SJSA1 (cell line): ENCODE measurements at regions not wholly inside any gene's neighbourhood (a gene's known extent, or its start where the extent isn't known, plus 50 kb on each side); places are given as distances from the start of the nearest gene placed in this dataset.

ENCODE experiments used
- DNase-seq, 2 experiments: peaks; one replicate each; pipeline ENCODE4 v3.0.0-alpha.2; 2015 to 2020; ENCODE audit warnings: low spot score in 2 of 2, low read depth in 1 of 2
- H3K27ac ChIP-seq: fragments of 250-450 bp; sonication (Bioruptor Pico); 2 replicates; pipeline ENCODE4 v1.5.1; 2020; ENCODE audit warnings: mild to moderate bottlenecking, moderate library complexity
- H3K27me3 ChIP-seq: fragments of 250-450 bp; sonication (Bioruptor Pico); replicated peaks from 2 replicates; pipeline ENCODE4 v1.5.1; 2020; ENCODE audit warnings: mild to moderate bottlenecking, moderate library complexity
- H3K36me3 ChIP-seq: fragments of 250-450 bp; sonication (Bioruptor Pico); 2 replicates; pipeline ENCODE4 v1.5.1; 2020; ENCODE audit warnings: mild to moderate bottlenecking
- H3K4me1 ChIP-seq: fragments of 250-450 bp; sonication (Bioruptor Pico); replicated peaks from 2 replicates; pipeline ENCODE4 v1.6.1; 2021; ENCODE audit warnings: mild to moderate bottlenecking
- H3K4me3 ChIP-seq: fragments of 250-450 bp; sonication (Bioruptor Pico); 2 replicates; pipeline ENCODE4 v1.5.1; 2020; ENCODE audit warnings: mild to moderate bottlenecking
- H3K9me3 ChIP-seq: fragments of 250-450 bp; sonication (Bioruptor Pico); replicated peaks from 2 replicates; pipeline ENCODE4 v1.5.1; 2020; ENCODE audit warnings: mild to moderate bottlenecking

- no peak overlapping the region for H3K4me3 ChIP-seq
- no peaks in the 10 kb centered on the region for H3K27me3 ChIP-seq
- no peak for DNase-seq
- H3K9me3 ChIP-seq = no peaks in the 10 kb centered on the region
- no peaks in the 10 kb centered on the region for H3K4me1 ChIP-seq
- no peak overlapping the region for H3K27ac ChIP-seq
- no peaks in the 10 kb centered on the region for H3K36me3 ChIP-seq
These were observed 509.6 kb upstream of the USP15 start for GRCh38 chr12:61750604-61751003.

DNA sequence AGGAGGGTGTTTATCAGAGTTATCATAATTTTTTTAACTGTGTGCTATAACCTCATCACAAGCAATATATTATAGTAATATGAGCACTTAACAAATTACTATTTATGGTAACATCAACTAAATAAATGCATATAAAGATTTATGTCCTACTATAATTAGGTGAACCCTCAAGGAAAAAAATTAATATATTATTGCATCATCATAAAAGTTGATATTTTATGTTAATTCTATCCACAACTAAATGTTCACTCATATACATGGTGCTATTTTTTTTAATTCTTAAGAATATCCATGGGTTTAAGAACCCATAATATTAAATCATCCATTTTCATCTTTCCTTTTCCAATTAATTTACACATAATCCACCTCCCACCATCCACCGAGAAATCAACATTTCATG lies 506.0 kb upstream of the USP15 start:
- Histone ChIP-seq H3K9me3 (no peaks in the 10 kb centered on the region), H3K27me3 (no peaks in the 10 kb centered on the region), H3K36me3 (no peaks in the 10 kb centered on the region), H3K4me1 (no peaks in the 10 kb centered on the region), H3K4me3 (no peak overlapping the region), H3K27ac (no peak overlapping the region)
- DNase-seq = no peak

DNA sequence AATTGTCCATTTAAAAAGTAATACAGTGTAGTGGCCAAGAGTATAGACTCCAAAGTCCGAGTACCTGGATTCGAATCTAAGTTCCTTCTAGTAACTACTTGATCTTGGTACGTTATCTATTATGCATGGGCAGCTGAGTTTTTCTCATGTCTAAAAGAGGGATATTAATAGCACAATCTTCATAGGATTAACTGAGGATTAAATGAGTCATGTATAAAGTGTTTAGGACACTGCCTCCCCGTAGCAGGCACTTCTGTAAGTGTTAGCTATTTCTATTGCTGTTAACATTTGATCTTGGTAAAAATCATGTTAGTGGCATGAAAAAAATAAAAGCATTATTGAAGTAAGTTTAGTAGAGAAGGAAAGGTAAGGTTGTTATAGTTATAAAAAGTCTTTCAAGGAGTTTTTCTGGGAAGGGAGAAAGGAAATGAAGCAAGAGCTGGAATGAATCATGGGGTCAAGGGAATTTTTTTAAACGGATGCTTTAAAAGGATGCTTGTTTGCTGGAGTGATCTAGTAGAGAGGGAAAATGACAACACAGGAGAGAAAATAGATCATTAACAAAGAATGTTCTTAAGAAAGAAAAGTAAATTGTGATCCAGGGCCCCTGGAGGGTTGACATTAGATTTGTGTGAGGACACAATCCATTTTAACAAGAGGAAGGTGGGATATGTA lies 502.2 kb upstream of the USP15 start:
- H3K27me3 ChIP-seq = no peaks in the 10 kb centered on the region
- no peak overlapping the region for H3K27ac ChIP-seq
- H3K4me3 ChIP-seq = no peak overlapping the region
- DNase-seq = no peak
- H3K4me1 ChIP-seq = no peaks in the 10 kb centered on the region
- no peaks in the 10 kb centered on the region for H3K36me3 ChIP-seq
- no peaks in the 10 kb centered on the region for H3K9me3 ChIP-seq

DNA sequence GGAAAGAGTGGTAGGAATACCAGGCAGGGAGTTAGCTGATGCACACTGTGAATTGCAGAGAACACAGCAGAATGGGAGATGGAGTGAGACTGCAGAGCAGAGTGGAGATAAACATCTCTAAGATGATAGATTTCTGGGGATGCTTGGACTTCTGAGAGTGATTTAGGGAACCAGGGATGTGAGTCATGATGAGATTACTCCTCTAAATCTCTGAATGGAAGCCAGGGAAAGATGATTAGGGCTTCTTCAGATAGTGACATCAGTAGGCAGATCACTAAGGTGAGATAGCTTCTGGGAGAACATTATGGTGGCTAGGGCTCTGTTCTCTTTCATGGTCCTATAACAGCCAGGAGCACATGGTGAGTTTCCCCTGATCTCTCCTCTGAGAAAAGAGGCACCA lies 501.5 kb upstream of the USP15 start:
- Histone ChIP-seq H3K4me1 (no peaks in the 10 kb centered on the region), H3K27me3 (no peaks in the 10 kb centered on the region), H3K4me3 (no peak overlapping the region), H3K36me3 (no peaks in the 10 kb centered on the region), H3K9me3 (no peaks in the 10 kb centered on the region), H3K27ac (no peak overlapping the region)
- no peak for DNase-seq

DNA sequence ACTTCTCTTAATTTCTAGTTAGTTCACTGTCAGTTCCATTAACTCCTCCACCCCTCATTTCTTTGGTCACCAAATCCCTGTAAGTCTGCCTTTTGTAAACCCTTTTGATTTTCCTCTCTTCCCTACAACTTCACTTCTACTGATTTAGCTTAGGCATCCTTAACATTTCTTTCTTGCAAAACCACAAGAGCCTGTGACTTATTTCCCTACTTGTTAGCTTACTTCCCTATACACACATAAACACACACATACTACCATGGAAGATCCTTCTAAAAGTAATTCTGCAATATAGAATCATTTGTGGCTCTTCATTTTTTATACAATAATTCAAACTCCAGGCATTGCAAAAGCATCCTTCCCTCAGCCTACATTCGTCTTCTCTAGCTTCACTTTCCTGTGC lies 494.3 kb upstream of the USP15 start:
- H3K36me3 ChIP-seq = no peaks in the 10 kb centered on the region
- H3K9me3 ChIP-seq = no peaks in the 10 kb centered on the region
- DNase-seq = no peak
- H3K27ac ChIP-seq = no peak overlapping the region
- H3K4me3 ChIP-seq = no peak overlapping the region
- H3K27me3 ChIP-seq = no peaks in the 10 kb centered on the region
- H3K4me1 ChIP-seq = no peaks in the 10 kb centered on the region

GRCh38 chr12:61780435-61780834 lies 479.8 kb upstream of the USP15 start:
- Histone ChIP-seq H3K4me1 (no peaks in the 10 kb centered on the region), H3K27ac (no peak overlapping the region), H3K9me3 (no peaks in the 10 kb centered on the region), H3K27me3 (no peaks in the 10 kb centered on the region), H3K4me3 (no peak overlapping the region), H3K36me3 (no peaks in the 10 kb centered on the region)
- no peak for DNase-seq

- H3K27me3 ChIP-seq = no peaks in the 10 kb centered on the region
- H3K36me3 ChIP-seq = no peaks in the 10 kb centered on the region
- DNase-seq = no peak
- H3K27ac ChIP-seq = no peak overlapping the region
- H3K4me1 ChIP-seq = no peaks in the 10 kb centered on the region
- no peaks in the 10 kb centered on the region for H3K9me3 ChIP-seq
- no peak overlapping the region for H3K4me3 ChIP-seq
These were observed 479.1 kb upstream of the USP15 start for GRCh38 chr12:61781021-61781581.

GRCh38 chr12:61796846-61797245 lies 463.4 kb upstream of the USP15 start:
- Histone ChIP-seq H3K27ac (no peak overlapping the region), H3K4me3 (no peak overlapping the region), H3K27me3 (no peaks in the 10 kb centered on the region), H3K9me3 (no peaks in the 10 kb centered on the region), H3K36me3 (no peaks in the 10 kb centered on the region), H3K4me1 (no peaks in the 10 kb centered on the region)
- DNase-seq = no peak

DNA sequence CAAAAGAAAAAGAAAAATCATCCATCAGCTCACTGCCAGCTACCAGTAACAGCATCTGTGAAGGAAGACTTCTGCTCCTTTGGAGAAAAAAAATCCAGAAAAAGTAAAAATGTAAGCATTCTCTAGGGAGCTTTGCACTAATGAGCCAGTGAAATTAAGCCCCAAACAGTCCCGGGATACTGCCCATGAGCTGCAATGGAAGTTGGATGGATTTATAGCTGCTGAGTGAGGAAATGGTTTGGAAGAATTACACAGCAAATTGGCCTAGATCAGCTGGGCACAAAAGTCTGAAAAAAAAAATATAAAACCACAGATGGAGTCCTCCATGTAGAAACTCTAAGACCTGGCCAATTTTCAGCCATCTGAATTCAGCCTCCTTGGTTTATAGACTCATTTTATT lies 462.9 kb upstream of the USP15 start:
- Histone ChIP-seq H3K9me3 (no peaks in the 10 kb centered on the region), H3K36me3 (no peaks in the 10 kb centered on the region), H3K4me3 (no peak overlapping the region), H3K27me3 (no peaks in the 10 kb centered on the region), H3K4me1 (no peaks in the 10 kb centered on the region), H3K27ac (no peak overlapping the region)
- DNase-seq = no peak

GRCh38 chr12:61798778-61799177 lies 461.4 kb upstream of the USP15 start:
- Histone ChIP-seq H3K9me3 (no peaks in the 10 kb centered on the region), H3K36me3 (no peaks in the 10 kb centered on the region), H3K27me3 (no peaks in the 10 kb centered on the region), H3K27ac (no peak overlapping the region), H3K4me1 (no peaks in the 10 kb centered on the region), H3K4me3 (no peak overlapping the region)
- DNase-seq = no peak

DNA sequence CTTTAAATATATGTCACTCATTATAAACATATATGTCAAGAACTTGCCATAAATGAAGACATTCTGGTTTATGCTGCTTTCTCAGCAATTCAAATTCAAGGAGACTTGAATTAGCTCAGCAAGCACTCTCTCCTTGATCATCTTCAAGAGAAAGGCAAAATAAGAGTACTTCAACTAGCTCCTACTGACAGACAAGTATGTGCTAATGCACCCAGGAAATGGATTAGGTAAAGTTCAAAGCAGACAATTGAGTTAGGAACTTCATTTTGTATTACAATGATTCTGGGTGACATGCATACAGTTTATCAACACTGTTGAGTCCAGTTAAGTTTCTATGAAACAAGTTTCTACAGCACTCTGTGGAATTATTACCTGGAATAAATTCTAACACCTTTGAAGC lies 455.9 kb upstream of the USP15 start:
- Histone ChIP-seq H3K27ac (no peak overlapping the region), H3K27me3 (no peaks in the 10 kb centered on the region), H3K4me1 (no peaks in the 10 kb centered on the region), H3K36me3 (no peaks in the 10 kb centered on the region), H3K4me3 (no peak overlapping the region), H3K9me3 (no peaks in the 10 kb centered on the region; the same call in 1 of the 2 replicates)
- DNase-seq = no peak

DNA sequence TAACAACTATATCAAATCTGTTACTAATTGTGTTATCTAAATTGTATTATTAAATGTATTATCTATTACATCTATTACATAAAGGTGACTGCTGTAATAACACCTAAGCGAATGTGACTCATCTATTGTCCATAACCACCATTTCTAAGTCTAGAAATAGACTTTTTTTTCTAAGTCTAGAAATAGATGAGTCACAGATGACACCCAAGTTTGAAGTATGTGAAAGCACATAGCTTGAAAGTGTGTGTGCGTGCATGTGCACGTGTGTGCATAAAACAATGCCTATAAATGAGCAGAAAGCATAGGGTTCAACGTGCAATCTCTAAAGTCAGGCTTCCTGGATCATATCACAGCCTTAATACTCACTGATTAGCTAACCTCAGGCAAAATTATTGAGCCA lies 451.3 kb upstream of the USP15 start:
- Histone ChIP-seq H3K4me3 (no peak overlapping the region), H3K27ac (no peak overlapping the region), H3K27me3 (no peaks in the 10 kb centered on the region), H3K9me3 (no peaks in the 10 kb centered on the region; the same call in 1 of the 2 replicates), H3K4me1 (no peaks in the 10 kb centered on the region), H3K36me3 (no peaks in the 10 kb centered on the region)
- DNase-seq = no peak

DNA sequence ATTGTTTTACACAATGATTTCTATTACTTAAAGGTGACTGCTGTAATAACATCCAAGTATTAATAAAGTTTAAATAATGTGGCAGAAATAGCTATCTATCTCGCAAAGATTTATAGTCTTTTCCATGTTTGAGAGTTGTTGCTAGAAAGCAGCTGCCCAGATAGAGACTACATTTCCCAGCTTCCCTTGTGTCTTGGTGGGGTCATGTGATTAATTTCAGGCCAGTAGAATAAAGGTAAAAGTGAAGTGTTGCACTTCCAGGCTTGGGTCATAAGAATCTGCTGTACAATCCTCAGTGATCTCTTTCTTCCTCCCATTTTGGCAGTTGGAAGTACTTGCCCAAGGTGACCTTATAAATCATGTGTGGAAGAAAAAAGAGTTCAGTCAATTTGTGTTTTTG lies 449.7 kb upstream of the USP15 start:
- no peaks in the 10 kb centered on the region; the same call in 1 of the 2 replicates for H3K9me3 ChIP-seq
- no peak overlapping the region for H3K4me3 ChIP-seq
- no peak for DNase-seq
- no peak overlapping the region for H3K27ac ChIP-seq
- H3K27me3 ChIP-seq = no peaks in the 10 kb centered on the region
- H3K36me3 ChIP-seq = no peaks in the 10 kb centered on the region
- no peaks in the 10 kb centered on the region for H3K4me1 ChIP-seq

DNA sequence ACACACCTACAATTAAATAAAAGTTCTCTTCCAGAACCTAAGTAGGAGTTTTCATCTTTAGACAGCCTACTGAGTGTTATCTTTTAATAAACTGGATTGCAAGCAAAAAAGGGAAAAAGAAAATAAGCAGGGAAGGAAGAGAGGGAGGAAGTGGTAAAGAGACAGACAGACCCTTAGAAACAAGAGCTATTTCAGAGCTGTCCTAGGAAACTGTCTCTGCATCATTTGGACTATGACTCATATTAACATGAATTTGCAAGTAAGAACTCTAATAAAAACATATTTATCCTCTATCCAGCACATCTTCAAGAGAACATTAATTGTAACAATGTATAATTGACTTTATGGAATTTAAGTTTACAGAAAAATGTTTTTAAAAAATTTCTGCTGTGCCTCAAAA lies 438.8 kb upstream of the USP15 start:
- H3K27ac ChIP-seq = no peak overlapping the region
- no peaks in the 10 kb centered on the region; the same call in 1 of the 2 replicates for H3K9me3 ChIP-seq
- no peaks in the 10 kb centered on the region for H3K36me3 ChIP-seq
- DNase-seq = no peak
- no peaks in the 10 kb centered on the region for H3K4me1 ChIP-seq
- H3K27me3 ChIP-seq = no peaks in the 10 kb centered on the region
- no peak overlapping the region for H3K4me3 ChIP-seq

- Histone ChIP-seq H3K9me3 (no peaks in the 10 kb centered on the region; the same call in 1 of the 2 replicates), H3K36me3 (no peaks in the 10 kb centered on the region), H3K4me3 (no peak overlapping the region), H3K27me3 (no peaks in the 10 kb centered on the region), H3K27ac (no peak overlapping the region), H3K4me1 (no peaks in the 10 kb centered on the region)
- DNase-seq = no peak
These were observed 437.1 kb upstream of the USP15 start for GRCh38 chr12:61823102-61823501.
